ENCODE measurements at regions not wholly inside any gene's neighbourhood (a gene's known extent, or its start where the extent isn't known, plus 50 kb on each side); places are given as distances from the start of the nearest gene placed in this dataset.

DNA sequence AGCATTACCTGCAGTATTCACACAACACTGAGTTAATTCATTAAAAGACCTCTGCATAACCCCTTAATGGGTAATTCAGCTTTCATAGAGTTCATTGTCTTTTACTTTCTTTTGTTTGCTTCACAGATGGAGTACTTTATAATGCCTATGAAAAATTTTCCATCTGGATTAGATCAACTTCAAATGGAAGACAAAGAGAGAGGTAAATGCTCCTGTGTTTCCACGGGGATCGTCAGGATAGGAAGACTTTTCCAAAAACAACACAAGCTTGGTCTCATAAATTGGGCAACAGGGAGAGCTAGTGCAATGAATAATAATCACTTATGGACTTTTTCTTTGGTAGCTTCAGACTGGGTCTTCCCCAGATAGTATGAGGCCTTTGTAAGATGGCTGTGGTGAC, 100.7 kb downstream of the ICOS start:
- in situ Hi-C loops (cut with HindIII; ENCODE audit: low pct_unique_long_range_greater_than_20kb, low sequenced_read_pairs) = no loop called here
- DNase-seq (ENCODE audit: low read depth, low spot score) = no peak

- in situ Hi-C loops (cut with HindIII; ENCODE audit: low pct_unique_long_range_greater_than_20kb, low sequenced_read_pairs) = no loop called here
- no peak for DNase-seq (ENCODE audit: low read depth, low spot score)
Observed at GRCh38 chr2:204039298-204039838, 102.8 kb downstream of the ICOS start.

DNA sequence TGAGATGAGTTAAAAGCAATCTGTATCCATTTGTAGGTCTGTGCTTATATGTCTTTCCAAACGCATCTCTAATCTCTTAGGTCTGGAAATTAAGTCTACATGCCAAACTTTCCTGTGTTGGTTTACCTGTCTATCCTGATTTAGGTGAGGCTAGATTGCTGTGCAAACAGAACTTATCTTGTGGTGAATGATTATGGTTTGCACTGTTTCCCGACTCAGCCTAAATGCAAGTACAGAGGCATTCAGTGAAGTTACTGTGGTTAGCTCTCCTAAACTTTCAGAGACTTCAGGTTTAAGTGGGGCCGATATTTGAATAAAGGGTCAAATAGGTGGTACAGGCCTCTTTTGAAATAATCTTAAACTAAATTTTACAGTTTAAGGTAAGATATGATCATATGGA, 103.5 kb downstream of the ICOS start:
- in situ Hi-C loops (cut with HindIII; ENCODE audit: low pct_unique_long_range_greater_than_20kb, low sequenced_read_pairs) = no loop called here
- DNase-seq (ENCODE audit: low read depth, low spot score) = no peak

GRCh38 chr2:204042401-204042800, 105.8 kb downstream of the ICOS start:
- in situ Hi-C loops (cut with HindIII; ENCODE audit: low pct_unique_long_range_greater_than_20kb, low sequenced_read_pairs) = no loop called here
- DNase-seq (ENCODE audit: low read depth, low spot score) = no peak

- in situ Hi-C loops (cut with HindIII; ENCODE audit: low pct_unique_long_range_greater_than_20kb, low sequenced_read_pairs) = no loop called here
- DNase-seq (ENCODE audit: low read depth, low spot score) = no peak
Observed at GRCh38 chr2:204046145-204046544, 109.6 kb downstream of the ICOS start.

DNA sequence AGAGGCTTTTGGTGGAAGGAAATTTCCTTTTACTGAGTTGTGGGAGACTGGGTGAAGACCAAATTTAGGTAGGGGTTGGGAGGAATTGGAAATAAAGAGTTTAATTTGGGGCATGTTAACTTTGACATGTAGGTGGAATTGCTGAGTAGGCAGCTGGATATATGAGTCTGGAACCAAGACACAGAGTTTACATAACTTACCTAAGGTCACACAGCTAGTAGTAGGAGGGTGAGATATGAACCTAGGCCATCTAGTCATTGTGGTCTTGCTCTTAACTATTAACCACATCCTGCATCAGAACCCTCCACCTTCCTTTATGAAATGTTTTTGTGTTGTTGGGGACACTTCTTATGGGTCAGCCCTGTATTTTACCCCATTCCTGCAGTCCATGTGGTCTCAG, 113.1 kb downstream of the ICOS start:
- in situ Hi-C loops (cut with HindIII; ENCODE audit: low pct_unique_long_range_greater_than_20kb, low sequenced_read_pairs) = no loop called here
- no peak for DNase-seq (ENCODE audit: low read depth, low spot score)

DNA sequence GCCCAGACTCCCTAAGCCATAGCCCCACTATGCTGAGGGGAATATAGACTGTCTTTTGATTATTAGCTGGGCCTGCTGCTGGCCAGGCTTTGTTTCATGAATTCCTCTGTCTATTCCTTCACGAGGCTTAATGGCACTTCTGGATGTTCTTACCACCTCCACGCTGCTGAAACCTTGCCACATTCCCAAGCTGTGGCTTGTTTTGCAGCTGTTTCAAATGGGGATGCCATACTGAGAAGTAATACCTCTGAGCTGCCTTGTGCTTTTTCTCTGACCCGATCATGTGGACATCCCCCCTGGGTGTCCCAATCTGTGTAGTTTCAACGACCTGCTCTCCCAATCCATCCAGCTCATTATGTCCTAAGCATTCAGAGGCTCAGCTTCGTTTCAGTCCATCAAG, 114.1 kb downstream of the ICOS start:
- DNase-seq (ENCODE audit: low read depth, low spot score) = no peak
- in situ Hi-C loops (cut with HindIII; ENCODE audit: low pct_unique_long_range_greater_than_20kb, low sequenced_read_pairs) = no loop called here

- in situ Hi-C loops (cut with HindIII; ENCODE audit: low pct_unique_long_range_greater_than_20kb, low sequenced_read_pairs) = no loop called here
- peak; percentile 69 for DNase-seq (ENCODE audit: low read depth, low spot score)
Observed at GRCh38 chr2:204051476-204051875, 114.9 kb downstream of the ICOS start.

GRCh38 chr2:204051984-204052556, 115.5 kb downstream of the ICOS start:
- no peak for DNase-seq (ENCODE audit: low read depth, low spot score)
- in situ Hi-C loops (cut with HindIII; ENCODE audit: low pct_unique_long_range_greater_than_20kb, low sequenced_read_pairs) = no loop called here

- in situ Hi-C loops (cut with HindIII; ENCODE audit: low pct_unique_long_range_greater_than_20kb, low sequenced_read_pairs) = no loop called here
- no peak for DNase-seq (ENCODE audit: low read depth, low spot score)
Observed at GRCh38 chr2:204059016-204059415, 122.5 kb downstream of the ICOS start.

DNA sequence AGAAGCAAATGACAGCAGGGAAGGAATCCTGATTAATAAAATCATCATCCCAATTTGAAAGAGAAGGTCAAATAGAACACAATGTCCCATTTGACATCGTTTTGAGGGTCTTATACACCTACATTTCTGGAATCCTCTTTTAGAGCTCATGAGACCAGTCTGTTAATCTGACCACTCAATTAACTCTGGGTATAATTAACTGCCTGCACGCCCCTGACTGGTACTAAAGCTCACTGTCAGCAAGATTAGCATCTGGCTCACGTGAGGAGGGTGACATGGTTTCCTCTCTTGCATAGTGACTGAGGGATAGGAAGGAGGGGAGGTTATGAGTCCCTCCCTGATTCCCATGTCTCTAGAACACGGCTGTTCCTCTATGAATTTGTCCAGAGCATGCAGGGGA, 124.3 kb downstream of the ICOS start:
- in situ Hi-C loops (cut with HindIII; ENCODE audit: low pct_unique_long_range_greater_than_20kb, low sequenced_read_pairs) = no loop called here
- DNase-seq (ENCODE audit: low read depth, low spot score) = no peak

DNA sequence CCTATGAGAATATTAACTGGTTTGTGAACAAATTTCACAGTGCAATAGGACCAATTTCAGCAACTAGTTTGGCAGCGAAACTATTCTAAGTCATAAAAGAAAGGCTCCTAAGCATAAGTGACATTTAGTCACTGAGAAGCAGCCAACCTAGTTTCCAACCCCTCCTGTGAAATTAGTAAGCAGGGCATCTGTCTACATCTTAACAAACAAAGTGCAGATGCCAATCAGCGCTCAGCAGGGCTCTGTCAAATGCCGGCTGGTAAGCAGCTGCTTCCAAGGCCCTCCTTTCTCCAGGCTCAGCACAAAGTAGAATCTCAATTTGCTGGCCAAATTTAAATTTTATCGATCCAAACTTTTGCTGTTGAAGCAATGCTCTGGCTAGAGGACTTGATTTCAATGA, 124.7 kb downstream of the ICOS start:
- in situ Hi-C loops (cut with HindIII; ENCODE audit: low pct_unique_long_range_greater_than_20kb, low sequenced_read_pairs) = no loop called here

DNA sequence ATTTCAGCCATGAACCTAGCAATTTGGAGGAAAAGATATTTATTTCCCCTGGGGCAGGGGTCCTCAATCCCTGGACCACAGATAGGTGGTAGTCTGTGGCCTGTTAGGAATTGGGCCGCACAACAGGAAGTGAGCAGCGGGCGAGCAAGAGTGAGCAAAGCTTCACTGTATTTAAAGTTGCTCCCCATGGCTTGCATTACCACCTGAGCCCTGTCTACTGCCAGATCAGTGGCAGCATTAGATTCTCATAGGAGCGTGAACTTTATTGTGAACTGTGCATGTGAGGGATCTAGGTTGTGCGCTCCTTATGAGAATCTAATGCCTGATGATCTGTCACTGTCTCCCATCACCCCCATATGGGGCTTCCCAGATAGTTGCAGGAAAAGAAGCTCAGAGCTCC, 127.6 kb downstream of the ICOS start:
- in situ Hi-C loops (cut with HindIII; ENCODE audit: low pct_unique_long_range_greater_than_20kb, low sequenced_read_pairs) = no loop called here

More for the DNA sequence above, 124.7 kb downstream of the ICOS start:
- DNase-seq (ENCODE audit: low read depth, low spot score) = no peak

GRCh38 chr2:204065566-204065965, 129.0 kb downstream of the ICOS start:
- DNase-seq (ENCODE audit: low read depth, low spot score) = no peak
- in situ Hi-C loops (cut with HindIII; ENCODE audit: low pct_unique_long_range_greater_than_20kb, low sequenced_read_pairs) = no loop called here

More for the DNA sequence above, 127.6 kb downstream of the ICOS start:
- DNase-seq (ENCODE audit: low read depth, low spot score) = no peak

- in situ Hi-C loops (cut with HindIII; ENCODE audit: low pct_unique_long_range_greater_than_20kb, low sequenced_read_pairs) = no loop called here
- DNase-seq (ENCODE audit: low read depth, low spot score) = no peak
Observed at GRCh38 chr2:204066051-204066450, 129.5 kb downstream of the ICOS start.

GRCh38 chr2:204069804-204070203, 133.2 kb downstream of the ICOS start:
- peak; percentile 47 for DNase-seq (ENCODE audit: low read depth, low spot score)

GRCh38 chr2:204072443-204073324, 136.1 kb downstream of the ICOS start:
- DNase-seq (ENCODE audit: low read depth, low spot score) = peak; percentile 62
- in situ Hi-C loops (cut with HindIII; ENCODE audit: low pct_unique_long_range_greater_than_20kb, low sequenced_read_pairs) = no loop called here

More at GRCh38 chr2:204069804-204070203, 133.2 kb downstream of the ICOS start:
- in situ Hi-C loops (cut with HindIII; ENCODE audit: low pct_unique_long_range_greater_than_20kb, low sequenced_read_pairs) = no loop called here

DNA sequence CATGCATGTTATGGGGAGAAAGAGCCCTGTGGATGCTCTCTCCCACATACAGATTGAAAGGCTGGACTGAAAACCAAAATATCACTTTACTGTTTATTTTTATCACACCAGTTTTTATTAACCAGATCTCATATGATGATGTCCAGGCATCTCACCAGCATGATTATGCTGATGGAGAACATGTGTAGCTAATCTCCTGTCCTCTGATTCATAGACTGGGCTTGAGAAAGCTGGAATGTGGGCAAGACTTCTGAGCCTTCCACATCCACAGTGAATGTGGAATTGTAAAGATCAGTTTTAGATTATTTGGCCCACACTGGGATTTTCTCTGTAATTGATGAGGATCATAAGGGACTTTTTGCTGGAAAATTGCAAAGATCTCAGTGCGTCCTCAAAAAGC, 137.9 kb downstream of the ICOS start:
- DNase-seq (ENCODE audit: low read depth, low spot score) = no peak
- in situ Hi-C loops (cut with HindIII; ENCODE audit: low pct_unique_long_range_greater_than_20kb, low sequenced_read_pairs) = no loop called here
